Glomerular endothelial cell (primary cell): ENCODE measurements at regions not wholly inside any gene's neighbourhood (a gene's known extent, or its start where the extent isn't known, plus 50 kb on each side); places are given as distances from the start of the nearest gene placed in this dataset.
"Not testable (repeated sequence)": the region's sequence is repeated elsewhere in the genome, so short reads cannot be mapped to it uniquely, and the experiment has no call there.

Experiments
- DNase-seq: peaks from one replicate; pipeline ENCODE4 v3.0.0-alpha.2; 2011; ENCODE audit warnings: low read depth, low spot score; ENCODE audit errors: extremely low read depth

DNA sequence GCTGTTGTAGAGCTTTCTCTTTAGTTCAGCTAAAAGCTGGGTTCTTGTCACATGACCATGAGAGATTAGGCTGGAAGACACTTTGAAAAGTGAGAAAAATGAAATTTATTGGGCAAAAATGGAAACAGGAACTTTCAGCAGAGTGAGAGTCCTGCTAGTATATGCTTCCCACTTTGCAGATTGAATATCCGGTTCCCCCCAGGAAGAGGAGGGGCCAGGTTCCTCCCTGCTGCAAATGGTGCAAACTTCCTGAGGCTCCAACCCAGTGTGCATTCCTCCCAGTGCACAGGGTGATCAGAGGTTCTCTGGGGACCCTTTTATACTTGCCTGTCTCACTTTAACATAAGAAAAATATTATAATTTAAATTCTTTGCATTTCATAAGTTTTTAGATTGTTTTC lies 119.9 kb upstream of the SPIN4 start:
- DNase-seq: no peak

DNA sequence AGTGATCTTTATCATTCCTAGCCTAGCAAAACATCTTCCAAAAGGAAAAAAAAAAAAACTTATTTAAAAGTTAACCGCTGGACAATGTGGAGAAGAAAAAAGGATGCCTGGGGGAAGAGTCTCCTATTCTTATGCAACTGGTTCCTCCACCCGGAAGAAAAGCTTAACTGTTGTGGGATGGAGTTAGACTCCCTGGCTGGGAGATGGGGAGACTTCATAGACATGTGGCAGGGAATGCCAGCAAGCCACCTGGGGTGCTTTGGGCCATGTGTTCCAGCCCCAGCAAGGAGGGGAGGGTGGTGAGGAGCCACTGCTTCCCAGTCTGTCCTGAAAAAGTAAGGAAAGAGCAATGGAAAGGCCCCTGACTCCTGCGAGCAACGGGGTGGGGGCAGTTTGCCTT lies 119.4 kb upstream of the SPIN4 start:
- no peak for DNase-seq

GRCh38 chrX:63466690-63467089 lies 115.6 kb upstream of the SPIN4 start:
- DNase-seq: no peak

DNA sequence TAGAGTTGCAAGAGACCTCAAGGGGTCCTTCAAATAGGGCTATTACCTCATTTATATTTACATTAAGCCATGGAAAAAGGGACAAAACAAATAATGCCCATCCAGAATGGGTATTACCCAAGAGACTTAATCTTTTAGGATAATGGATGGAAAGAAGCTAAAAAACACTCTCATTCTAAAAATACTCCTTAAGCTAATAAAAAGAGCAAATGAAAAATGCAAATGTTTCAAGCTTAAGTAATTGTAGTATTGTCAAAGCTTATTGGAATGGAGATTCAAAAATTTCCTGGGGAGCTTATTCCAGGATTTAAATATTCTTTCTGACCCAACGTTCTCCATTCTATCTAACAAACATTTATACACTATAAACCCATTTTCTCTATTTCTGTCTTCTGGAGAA lies 107.8 kb upstream of the SPIN4 start:
- DNase-seq: no peak

DNA sequence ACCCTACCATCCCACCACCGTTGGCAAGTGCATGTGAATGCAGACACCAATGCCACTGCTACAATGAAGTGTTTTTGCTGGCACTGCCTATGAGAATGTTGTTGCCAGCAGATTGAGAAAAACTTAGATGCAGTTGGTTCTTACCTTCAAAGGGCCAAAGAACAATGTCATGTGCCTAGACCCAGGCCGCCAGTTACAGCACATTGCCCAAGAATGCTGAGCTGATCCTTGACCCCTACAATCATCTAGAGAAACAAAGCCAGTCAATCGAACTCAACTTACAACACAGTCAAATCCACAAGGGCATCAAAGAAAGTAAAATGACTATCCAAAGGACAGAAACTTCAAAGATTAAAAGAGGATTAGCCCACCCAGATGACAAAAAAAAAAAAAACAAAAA lies 102.4 kb upstream of the SPIN4 start:
- DNase-seq: no peak

GRCh38 chrX:63441717-63442116 lies 90.6 kb upstream of the SPIN4 start:
- DNase-seq: no peak

- DNase-seq: no peak
Observed at GRCh38 chrX:63439580-63439979, 88.4 kb upstream of the SPIN4 start.

GRCh38 chrX:63436865-63437264 lies 85.7 kb upstream of the SPIN4 start:
- no peak for DNase-seq

DNA sequence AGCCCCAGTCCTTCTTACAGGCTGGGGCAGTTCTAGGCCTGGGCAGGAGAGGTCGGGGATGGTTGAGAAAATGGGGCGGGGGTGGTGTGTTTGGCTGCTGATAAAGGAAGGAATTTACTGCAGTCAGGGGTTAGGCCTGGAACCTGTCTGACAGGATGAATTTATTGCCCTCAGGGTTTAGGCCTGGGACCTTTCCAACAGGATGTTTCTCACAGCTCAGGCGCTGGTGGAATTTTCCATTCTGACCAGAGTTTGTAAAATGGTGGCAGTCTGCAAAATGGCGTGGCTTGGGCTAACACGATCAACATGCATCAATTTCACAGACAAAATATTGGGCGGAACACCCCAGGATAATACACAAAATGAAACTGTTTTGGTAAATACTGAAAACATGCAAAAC lies 83.5 kb upstream of the SPIN4 start:
- peak; percentile 33 for DNase-seq

- no peak for DNase-seq
Observed at GRCh38 chrX:63434206-63434605, 83.1 kb upstream of the SPIN4 start.

- DNase-seq: no peak
Observed at GRCh38 chrX:63430026-63430425, 78.9 kb upstream of the SPIN4 start.

GRCh38 chrX:63428348-63428747 lies 77.2 kb upstream of the SPIN4 start:
- DNase-seq: no peak

GRCh38 chrX:63426519-63426918 lies 75.4 kb upstream of the SPIN4 start:
- DNase-seq: no peak

GRCh38 chrX:63424063-63424462 lies 72.9 kb upstream of the SPIN4 start:
- DNase-seq: no peak

DNA sequence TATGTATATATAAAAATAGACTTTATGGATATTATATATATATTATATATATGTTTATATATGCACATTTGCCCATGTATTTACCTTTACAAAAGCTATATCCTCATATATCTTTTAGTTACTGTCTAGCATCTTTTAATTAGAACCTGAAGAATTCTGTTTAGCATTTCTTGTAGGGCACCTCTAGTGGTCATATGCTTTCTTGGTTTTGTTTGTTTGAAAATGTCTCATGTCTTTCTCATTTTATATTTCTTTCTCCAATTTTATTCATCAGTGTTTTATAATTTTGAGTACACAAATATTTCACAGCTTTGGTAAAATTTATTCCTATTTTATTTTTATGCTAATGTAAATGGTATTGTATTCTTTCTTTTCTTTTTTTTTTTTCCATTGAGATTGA lies 70.3 kb upstream of the SPIN4 start:
- no peak for DNase-seq

- DNase-seq: no peak
Observed at GRCh38 chrX:63418211-63418610, 67.1 kb upstream of the SPIN4 start.

DNA sequence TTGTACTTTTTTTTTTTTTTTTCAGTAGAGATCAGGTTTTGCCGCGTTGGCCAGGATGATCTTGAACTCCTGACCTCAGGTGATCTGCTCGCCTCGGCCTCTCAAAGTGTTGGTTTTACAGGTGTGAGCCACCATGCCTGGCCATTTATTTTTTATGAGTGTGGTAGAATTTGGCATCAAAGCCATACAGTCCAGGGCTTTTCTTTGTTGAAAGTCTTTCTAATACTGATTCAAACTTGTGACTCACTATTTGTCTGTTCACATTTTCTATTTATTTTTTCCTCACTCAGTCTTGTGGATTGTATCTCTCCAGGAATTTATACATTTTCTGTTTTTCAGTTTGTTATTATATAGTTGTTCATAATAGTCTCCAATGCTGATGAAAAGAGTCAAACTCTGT lies 66.5 kb upstream of the SPIN4 start:
- no peak for DNase-seq

GRCh38 chrX:63409934-63410333 lies 58.8 kb upstream of the SPIN4 start:
- not testable (repeated sequence) for DNase-seq

DNA sequence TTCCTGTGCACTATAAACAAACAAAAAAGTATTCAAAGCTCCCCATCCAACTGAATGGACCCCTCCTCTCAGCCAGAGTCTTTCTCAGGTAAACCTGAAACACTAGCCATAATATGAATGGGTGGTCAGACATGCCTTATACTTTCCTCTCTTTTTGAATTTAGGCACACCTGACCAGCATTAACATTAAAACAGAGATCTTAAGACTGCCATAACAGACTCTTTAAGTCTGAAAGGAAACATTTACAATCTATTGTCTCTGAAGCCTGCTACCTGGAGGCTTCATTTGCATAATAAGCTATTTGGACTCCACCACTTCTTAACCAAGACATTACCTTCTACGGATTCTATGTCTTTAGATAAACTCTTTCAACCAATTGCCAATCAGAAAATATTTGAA lies 56.9 kb upstream of the SPIN4 start:
- no peak for DNase-seq

- DNase-seq: no peak
Observed at GRCh38 chrX:63404332-63404731, 53.2 kb upstream of the SPIN4 start.

- DNase-seq: no peak
Observed at GRCh38 chrX:63402106-63402505, 51.0 kb upstream of the SPIN4 start.
